ENCODE measurements at regions not wholly inside any gene's neighbourhood (a gene's known extent, or its start where the extent isn't known, plus 50 kb on each side); places are given as distances from the start of the nearest gene placed in this dataset.

- no peak for TF ChIP-seq MXI1 (IDR thresholded peaks at IDR 0.05; ENCODE audit: borderline replicate concordance, low read depth, low read length)
- no peak for TF ChIP-seq CTCF (conservative IDR thresholded peaks at IDR 0.05; ENCODE audit: low read depth, low read length)
- TF ChIP-seq RCOR1 (IDR thresholded peaks at IDR 0.05; ENCODE audit: insufficient replicate concordance, low read length): no peak
- TF ChIP-seq POLR2A (IDR thresholded peaks at IDR 0.05; ENCODE audit: low read depth, low read length): no peak
- no peak for TF ChIP-seq FOS (IDR thresholded peaks at IDR 0.05; ENCODE audit: low read depth, low read length)
- TF ChIP-seq MAZ (IDR thresholded peaks at IDR 0.05; ENCODE audit: borderline replicate concordance, low read depth, low read length): no peak
- no peak for TF ChIP-seq CHD1 (IDR thresholded peaks at IDR 0.05; ENCODE audit: low read depth, low read length)
- no peak for TF ChIP-seq USF2 (IDR thresholded peaks at IDR 0.05; ENCODE audit: low read depth, low read length)
- no peak for TF ChIP-seq RAD21 (IDR thresholded peaks at IDR 0.05; ENCODE audit: low read length)
- no peak for TF ChIP-seq CEBPB (IDR thresholded peaks at IDR 0.05; ENCODE audit: low read depth, low read length)
- no peak for TF ChIP-seq SMC3 (IDR thresholded peaks at IDR 0.05; ENCODE audit: low read depth, low read length)
- TF ChIP-seq BHLHE40 (IDR thresholded peaks at IDR 0.05; ENCODE audit: low read depth, low read length): no peak
- TF ChIP-seq ELK1 (IDR thresholded peaks at IDR 0.05; ENCODE audit: borderline replicate concordance, low read depth, low read length): no peak
- no peak for TF ChIP-seq NFE2L2 (IDR thresholded peaks at IDR 0.05; ENCODE audit: low read depth, low read length)
These were observed 73.2 kb upstream of the CIBAR2 start for GRCh38 chr16:85185303-85186100.

Data from IMR-90 (cell line).